H1 (cell line): ENCODE measurements at regions not wholly inside any gene's neighbourhood (a gene's known extent, or its start where the extent isn't known, plus 50 kb on each side); places are given as distances from the start of the nearest gene placed in this dataset.

ENCODE experiments used
- CTCF ChIA-PET: fragments of 300-600 bp; sonication (Branson Sonifier 250); formaldehyde crosslinking; loops from one replicate; lab custom pipeline; 2021; ENCODE audit not compliant: partially characterized antibody; lab: Charles Lee
- POLR2A ChIA-PET: fragments of 300-600 bp; sonication (Branson Sonifier 250); formaldehyde crosslinking; loops from one replicate; lab custom pipeline; 2021; ENCODE audit warnings: inconsistent platforms; ENCODE audit not compliant: partially characterized antibody; lab: Charles Lee
- DNase-seq, 2 experiments: peaks; one replicate each; pipeline versions ENCODE4 v3.0.0 to v3.0.0-alpha.2; 2010 to 2022; ENCODE audit warnings: low spot score in 2 of 2, low read depth in 1 of 2, mixed read lengths in 1 of 2
- FAIRE-seq: peaks from 2 replicates; lab custom pipeline; 2011; peaks lifted over from hg19 to GRCh38; lab: Jason Lieb, UNC
- H2AFZ ChIP-seq: 2 replicates; pipeline ENCODE4 v1.8.1; 2012; ENCODE audit warnings: low read length, inconsistent platforms
- H2AK5ac ChIP-seq: 2 replicates; pipeline ENCODE4 v1.6.1; 2013; ENCODE audit warnings: low read depth, low read length
- H2BK120ac ChIP-seq: replicated peaks from 2 replicates; pipeline ENCODE3; 2013; ENCODE audit warnings: low read depth, low read length, inconsistent platforms
- H2BK12ac ChIP-seq: 2 replicates; pipeline ENCODE4 v1.6.1; 2013; ENCODE audit warnings: low read depth, low read length
- H2BK15ac ChIP-seq: 2 replicates; pipeline ENCODE4 v1.6.1; 2013; ENCODE audit warnings: low read length
- H2BK20ac ChIP-seq: 2 replicates; pipeline ENCODE4 v1.6.1; 2013; ENCODE audit warnings: low read length
- H2BK5ac ChIP-seq: 2 replicates; pipeline ENCODE4 v1.6.1; 2013; ENCODE audit warnings: low read depth, low read length
- H3K14ac ChIP-seq: 2 replicates; pipeline ENCODE4 v1.6.1; 2013; ENCODE audit warnings: inconsistent platforms; ENCODE audit not compliant: insufficient read length
- H3K18ac ChIP-seq: 2 replicates; pipeline ENCODE4 v1.6.1; 2013; ENCODE audit warnings: low read length; ENCODE audit errors: extremely low read depth
- H3K23ac ChIP-seq: 2 replicates; pipeline ENCODE4 v1.6.1; 2013; ENCODE audit warnings: inconsistent platforms; ENCODE audit not compliant: insufficient read length
- H3K23me2 ChIP-seq: 2 replicates; pipeline ENCODE4 v1.6.1; 2013; ENCODE audit warnings: low read depth, low read length
- H3K27ac ChIP-seq: 2 replicates; pipeline ENCODE4 v1.6.1; 2011; ENCODE audit warnings: low read depth, low read length, inconsistent platforms
- H3K27me3 ChIP-seq, 4 experiments: replicated peaks in 1 of 4; 1 replicate in 1 of 4; 2 replicates in 3 of 4; pipeline versions ENCODE4 v1.6.1 to v1.8.1; 2011 to 2013; ENCODE audit warnings: low read length in 3 of 4, mild to moderate bottlenecking in 3 of 4, inconsistent platforms in 2 of 4, mixed read lengths in 2 of 4, moderate library complexity in 1 of 4; ENCODE audit not compliant: control insufficient read depth in 3 of 4, insufficient read depth in 3 of 4; ENCODE audit errors: extremely low read depth in 1 of 4
- H3K36me3 ChIP-seq, 4 experiments: 2 replicates each; pipeline versions ENCODE4 v1.6.1 to v1.8.1; 2011 to 2013; ENCODE audit warnings: mild to moderate bottlenecking in 4 of 4, low read length in 3 of 4, moderate library complexity in 2 of 4, control low read depth in 1 of 4, inconsistent platforms in 1 of 4; ENCODE audit not compliant: insufficient read depth in 4 of 4, control insufficient read depth in 2 of 4
- H3K4ac ChIP-seq: replicated peaks from 2 replicates; pipeline ENCODE3; 2013; ENCODE audit warnings: low read length, low read depth, mixed read lengths, inconsistent platforms; ENCODE audit not compliant: insufficient read length
- H3K4me1 ChIP-seq, 4 experiments: replicated peaks in 1 of 4; 1 replicate in 1 of 4; 2 replicates in 3 of 4; pipeline versions ENCODE4 v1.6.1 to v1.8.1; 2011 to 2013; ENCODE audit warnings: low read length in 3 of 4, inconsistent platforms in 2 of 4, mixed read lengths in 1 of 4; ENCODE audit not compliant: insufficient read depth in 4 of 4, control insufficient read depth in 3 of 4
- H3K4me2 ChIP-seq, 2 experiments: 2 replicates each; pipeline versions ENCODE4 v1.6.1 to v1.8.1; 2011 to 2013; ENCODE audit warnings: low read depth in 2 of 2, low read length in 2 of 2, control low read depth in 1 of 2, inconsistent platforms in 1 of 2, mild to moderate bottlenecking in 1 of 2; ENCODE audit not compliant: insufficient read depth in 1 of 2
- H3K4me3 ChIP-seq, 4 experiments: fragments of 200-600, 300-600 bp in 1 of 4; sonication (generic), shearing (Covaris generic), sonication (Bioruptor Twin) in 1 of 4; 2 replicates each; pipeline versions ENCODE4 v1.5.1 to v1.8.1; 2011 to 2016; ENCODE audit warnings: low read length in 4 of 4, low read depth in 3 of 4, control low read depth in 2 of 4, inconsistent platforms in 2 of 4, mild to moderate bottlenecking in 2 of 4, mixed read lengths in 1 of 4, moderate library complexity in 1 of 4; ENCODE audit not compliant: insufficient read depth in 2 of 4; ENCODE audit errors: extremely low read depth in 1 of 4
- H3K56ac ChIP-seq: replicated peaks from 2 replicates; pipeline ENCODE3; 2013; ENCODE audit warnings: low read depth, mild to moderate bottlenecking, mixed read lengths, low read length, inconsistent platforms; ENCODE audit not compliant: insufficient read length
- H3K79me1 ChIP-seq: 2 replicates; pipeline ENCODE4 v1.6.1; 2013; ENCODE audit warnings: low read depth, low read length, control low read depth
- H3K79me2 ChIP-seq, 2 experiments: 2 replicates each; pipeline versions ENCODE4 v1.6.1 to v1.8.1; 2012 to 2013; ENCODE audit warnings: low read length in 2 of 2, mild to moderate bottlenecking in 2 of 2, inconsistent platforms in 1 of 2; ENCODE audit not compliant: insufficient read depth in 2 of 2, control insufficient read depth in 1 of 2
- H3K9ac ChIP-seq, 4 experiments: replicated peaks in 1 of 4; 1 replicate in 1 of 4; 2 replicates in 3 of 4; pipeline versions ENCODE4 v1.6.1 to v1.8.1; 2011 to 2013; ENCODE audit warnings: low read depth in 3 of 4, low read length in 3 of 4, control low read depth in 2 of 4, mild to moderate bottlenecking in 2 of 4, moderate library complexity in 2 of 4, inconsistent platforms in 1 of 4; ENCODE audit errors: extremely low read depth in 1 of 4
- H3K9me3 ChIP-seq, 2 experiments: 2 replicates each; pipeline versions ENCODE4 v1.6.1 to v1.8.1; 2012 to 2013; ENCODE audit warnings: mild to moderate bottlenecking in 2 of 2, moderate library complexity in 2 of 2, control low read depth in 1 of 2, inconsistent platforms in 1 of 2, low read depth in 1 of 2, low read length in 1 of 2, mixed read lengths in 1 of 2; ENCODE audit not compliant: insufficient read depth in 2 of 2
- H4K20me1 ChIP-seq, 2 experiments: replicated peaks in 1 of 2; 2 replicates each; pipeline versions ENCODE3 to v1.8.1; 2011 to 2013; ENCODE audit warnings: inconsistent platforms in 2 of 2, low read length in 2 of 2, mild to moderate bottlenecking in 1 of 2; ENCODE audit not compliant: insufficient read depth in 2 of 2, control insufficient read depth in 1 of 2
- H4K5ac ChIP-seq: 2 replicates; pipeline ENCODE4 v1.6.1; 2013; ENCODE audit warnings: low read length, low read depth, mixed read lengths, inconsistent platforms; ENCODE audit not compliant: insufficient read length
- H4K8ac ChIP-seq: 2 replicates; pipeline ENCODE4 v1.8.0; 2013; ENCODE audit warnings: mild to moderate bottlenecking, moderate library complexity, low read length, inconsistent platforms; ENCODE audit not compliant: insufficient read depth; ENCODE audit errors: extremely low read depth
- H4K91ac ChIP-seq: replicated peaks from 2 replicates; pipeline ENCODE3; 2013; ENCODE audit warnings: low read length, mixed read lengths, inconsistent platforms; ENCODE audit not compliant: insufficient read length
- ASH2L ChIP-seq: fragments of 200-600, 300-600 bp; sonication (generic); IDR thresholded peaks from one replicate; pipeline ENCODE4 v1.7.1; 2017; ENCODE audit warnings: low read length
- ATF3 ChIP-seq: IDR thresholded peaks from 2 replicates; pipeline ENCODE4 v1.6.1; 2011; ENCODE audit warnings: low read depth, mild to moderate bottlenecking, low read length; ENCODE audit not compliant: insufficient read depth
- BRCA1 ChIP-seq: IDR thresholded peaks from 2 replicates; pipeline ENCODE4 v1.6.1; 2012; ENCODE audit warnings: low read depth, low read length, improper control_type of control experiment
- CBX5 ChIP-seq: fragments of 300-800, 300-1000 bp; sonication (generic); IDR thresholded peaks from 2 replicates; pipeline ENCODE4 v1.7.1; 2016; ENCODE audit warnings: antibody characterized with exemption, low read length, low read depth
- CEBPB ChIP-seq: IDR thresholded peaks from 2 replicates; pipeline ENCODE4 v1.6.1; 2012; ENCODE audit warnings: low read depth, low read length
- CREB1 ChIP-seq: IDR thresholded peaks from 2 replicates; pipeline ENCODE4 v1.6.1; 2012; ENCODE audit warnings: inconsistent platforms
- FOSL1 ChIP-seq: IDR thresholded peaks from 2 replicates; pipeline ENCODE4 v1.6.1; 2011; ENCODE audit warnings: mild to moderate bottlenecking, low read depth, low read length, moderate library complexity; ENCODE audit not compliant: insufficient read depth
- GTF2F1 ChIP-seq: IDR thresholded peaks from 2 replicates; pipeline ENCODE4 v1.6.1; 2012; ENCODE audit warnings: low read depth, low read length, improper control_type of control experiment, borderline replicate concordance
- HDAC2 ChIP-seq, 2 experiments: fragments of 300-600 bp in 1 of 2; sonication (generic) in 1 of 2; IDR thresholded peaks; 2 replicates each; pipeline ENCODE4 v1.6.1; 2011 to 2012; ENCODE audit warnings: low read depth in 2 of 2, low read length in 2 of 2, mild to moderate bottlenecking in 2 of 2, moderate library complexity in 2 of 2, borderline replicate concordance in 1 of 2, inconsistent platforms in 1 of 2
- HDAC6 ChIP-seq: IDR thresholded peaks from one replicate; pipeline ENCODE4 v1.7.1; 2012; ENCODE audit warnings: low read depth, mild to moderate bottlenecking, inconsistent platforms, low read length, moderate library complexity
- KDM5A ChIP-seq: fragments of 200-600 bp; IDR thresholded peaks from 2 replicates; pipeline ENCODE4 v1.7.1; 2012; ENCODE audit warnings: mild to moderate bottlenecking, low read length, inconsistent platforms, mixed read lengths
- NANOG ChIP-seq: IDR thresholded peaks from 2 replicates; pipeline ENCODE4 v1.6.1; 2011; ENCODE audit warnings: low read length, low read depth, mild to moderate bottlenecking, inconsistent platforms; ENCODE audit not compliant: insufficient read depth, poor library complexity, severe bottlenecking
- POLR2A ChIP-seq, 2 experiments: IDR thresholded peaks; 1 replicate in 1 of 2; 2 replicates in 1 of 2; pipeline ENCODE4 v1.6.1; 2011; ENCODE audit warnings: low read depth in 2 of 2, low read length in 2 of 2, mild to moderate bottlenecking in 2 of 2; ENCODE audit errors: control extremely low read depth in 1 of 2
- RXRA ChIP-seq: IDR thresholded peaks from 2 replicates; pipeline ENCODE4 v1.6.1; 2011; ENCODE audit warnings: low read depth, mild to moderate bottlenecking, low read length, moderate library complexity; ENCODE audit not compliant: insufficient read depth
- SIX5 ChIP-seq: IDR thresholded peaks from 2 replicates; pipeline ENCODE4 v1.6.1; 2011; ENCODE audit warnings: mild to moderate bottlenecking, low read depth, low read length
- SP1 ChIP-seq: IDR thresholded peaks from 2 replicates; pipeline ENCODE4 v1.6.1; 2011; ENCODE audit warnings: low read depth, low read length
- TEAD4 ChIP-seq: IDR thresholded peaks from 2 replicates; pipeline ENCODE4 v1.6.1; 2012; ENCODE audit warnings: low read depth, low read length, inconsistent platforms, mixed read lengths
- WGBS, 2 experiments: shearing (Covaris generic) in 1 of 2; methylation state at CpG; one replicate each; pipeline versions ENCODE4 v1.1.6 to v1.1.7; 2013 to 2015; ENCODE audit warnings: low lambda C conversion rate in 2 of 2, mixed read lengths in 2 of 2, inconsistent platforms in 1 of 2, low coverage in 1 of 2, missing lambda C conversion rate in 1 of 2; ENCODE audit not compliant: insufficient replicate concordance in 2 of 2, insufficient coverage in 1 of 2, insufficient read length in 1 of 2; ENCODE audit errors: extremely low coverage in 1 of 2, missing lambda C conversion rate in 1 of 2; 5-methylcytosine and 5-hydroxymethylcytosine counted together

- no peaks in the 10 kb centered on the region for H3K36me3 ChIP-seq
- ChIA-PET POLR2A (no interaction called here), CTCF (no interaction called here)
- H3K9ac ChIP-seq: no peak overlapping the region
- H2BK5ac ChIP-seq: no peak overlapping the region
- H3K27ac ChIP-seq: no peak overlapping the region
- no peak overlapping the region for H3K23ac ChIP-seq
- no peak overlapping the region for H3K18ac ChIP-seq
- no peak overlapping the region for H2BK20ac ChIP-seq
- no peak overlapping the region for H2BK120ac ChIP-seq
- no peak overlapping the region for H4K5ac ChIP-seq
- DNase-seq (no peak), FAIRE-seq (no peak)
- no peaks in the 10 kb centered on the region for H3K79me2 ChIP-seq
- no peak overlapping the region for H2AK5ac ChIP-seq
- no peaks in the 10 kb centered on the region for H3K9me3 ChIP-seq
- 87% methylated on average over 3 of the region's 3 CpGs; no CpG with 5 or more reads in 1 of the 2 experiments for WGBS, 2 experiments
- no peaks in the 10 kb centered on the region for H3K79me1 ChIP-seq
- no peak overlapping the region for H4K8ac ChIP-seq
- H2BK12ac ChIP-seq: no peak overlapping the region
- no peaks in the 10 kb centered on the region for H4K20me1 ChIP-seq
- no peak overlapping the region for H4K91ac ChIP-seq
- H3K4me3 ChIP-seq: no peak overlapping the region
- H2AFZ ChIP-seq: no peak overlapping the region
- H3K4me1 ChIP-seq: no peaks in the 10 kb centered on the region
- no peak overlapping the region for H3K56ac ChIP-seq
- H3K23me2 ChIP-seq: no peaks in the 10 kb centered on the region
- no peak overlapping the region for H2BK15ac ChIP-seq
- H3K4me2 ChIP-seq: no peak overlapping the region
- no peaks in the 10 kb centered on the region for H3K27me3 ChIP-seq
- TF ChIP-seq BRCA1 (no peak), RXRA (no peak), HDAC2 (IDR thresholded peaks at IDR 0.05; ENCODE audit: borderline replicate concordance in 1 of 2, low read depth in 2 of 2, low read length in 2 of 2) (no peak), HDAC6 (no peak), SIX5 (no peak), ATF3 (no peak), CREB1 (no peak), TEAD4 (no peak), POLR2A (IDR thresholded peaks at IDR 0.05; ENCODE audit: control extremely low read depth in 1 of 2, low read depth in 2 of 2, low read length in 2 of 2) (no peak), FOSL1 (no peak), KDM5A (no peak), CBX5 (no peak), CEBPB (no peak), NANOG (no peak), SP1 (no peak), ASH2L (no peak), GTF2F1 (no peak)
- H3K14ac ChIP-seq: no peak overlapping the region
- no peak overlapping the region for H3K4ac ChIP-seq
Measured at GRCh38 chr5:104139840-104140239, 577.3 kb upstream of the NUDT12 start.
